SW 1271 (cell line): ENCODE measurements at regions not wholly inside any gene's neighbourhood (a gene's known extent, or its start where the extent isn't known, plus 50 kb on each side); places are given as distances from the start of the nearest gene placed in this dataset.
"Not testable (repeated sequence)": the region's sequence is repeated elsewhere in the genome, so short reads cannot be mapped to it uniquely, and the experiment has no call there.

ENCODE experiments used
- DNase-seq, 2 experiments: peaks; one replicate each; lab custom pipeline; 2025; lab: John Stamatoyannopoulos, UW

DNA sequence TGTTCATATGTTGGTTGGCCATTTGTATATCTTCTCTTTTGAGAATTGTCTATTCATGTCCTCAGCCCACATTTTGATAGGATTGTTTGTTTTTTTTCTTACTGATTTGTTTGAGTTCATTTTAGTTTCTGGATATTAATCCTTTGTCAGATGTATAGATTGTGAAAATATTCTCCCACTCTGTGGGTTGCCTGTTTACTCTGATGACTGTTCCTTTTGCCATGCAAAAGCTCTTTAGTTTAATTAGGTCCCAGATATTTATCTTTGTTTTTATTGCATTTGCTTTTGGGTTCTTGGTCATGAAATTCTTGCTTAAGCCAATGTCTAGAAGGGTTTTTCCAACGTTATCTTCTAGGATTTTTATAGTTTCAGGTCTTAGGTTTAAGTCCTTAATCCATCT, 740.7 kb upstream of the FAT3 start:
- DNase-seq = not testable (repeated sequence)

DNA sequence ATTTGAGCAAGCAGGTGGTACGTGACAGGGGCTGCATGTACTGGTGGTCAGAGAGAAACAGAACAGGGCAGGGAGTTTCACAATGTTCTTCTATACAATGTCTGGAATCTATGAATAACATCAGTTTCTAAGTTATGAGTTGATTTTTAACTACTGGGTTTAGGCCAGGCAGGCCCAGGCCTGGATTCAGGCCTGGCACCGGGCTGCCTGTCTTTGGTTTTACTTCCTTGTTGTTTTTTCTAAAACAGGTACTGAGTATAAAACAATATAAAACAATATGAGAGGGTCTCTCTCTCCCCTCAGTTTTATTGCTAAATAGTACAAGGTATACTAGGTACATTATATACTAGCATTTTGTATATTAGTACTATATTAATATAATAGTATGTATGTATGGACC, 742.7 kb upstream of the FAT3 start:
- not testable (repeated sequence) for DNase-seq

DNA sequence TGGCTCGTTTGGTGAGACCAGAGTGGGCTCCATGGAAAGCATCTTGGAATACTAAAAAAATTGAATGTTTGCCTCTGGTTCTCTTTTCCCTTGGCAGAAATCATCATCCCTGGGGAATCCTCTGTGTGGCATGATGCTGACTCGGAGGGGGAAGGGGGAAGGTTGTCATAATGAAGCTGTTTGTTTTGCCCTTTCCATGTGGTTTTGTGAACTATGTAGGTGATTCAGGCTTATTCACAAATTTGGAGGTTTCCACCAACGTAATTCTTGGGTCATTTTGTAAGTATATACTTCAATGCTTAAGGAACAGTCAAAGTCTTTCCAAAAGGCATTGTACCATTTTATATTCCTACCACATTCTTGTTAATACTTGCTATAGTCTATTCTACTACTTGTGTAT, 754.0 kb upstream of the FAT3 start:
- no peak for DNase-seq

DNA sequence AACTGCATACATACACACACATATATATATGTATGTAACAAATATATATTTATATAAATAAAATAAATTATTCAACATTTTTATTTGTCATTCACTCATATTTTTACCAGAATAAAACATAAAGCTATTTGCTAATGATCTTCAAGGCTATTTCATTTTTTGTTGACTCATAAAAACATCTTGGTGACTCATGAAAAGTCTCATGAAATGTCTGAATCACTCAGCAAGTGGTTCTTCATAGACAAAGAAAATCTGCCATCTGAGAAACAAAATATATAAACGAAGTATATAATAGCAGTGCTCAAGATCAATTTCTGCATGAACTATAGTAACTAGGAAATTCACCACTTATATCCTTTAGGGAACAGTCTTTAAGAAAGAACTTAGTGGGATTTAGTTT, 764.8 kb upstream of the FAT3 start:
- no peak for DNase-seq

- no peak for DNase-seq
Measured at GRCh38 chr11:91446267-91446666, 778.4 kb upstream of the FAT3 start.

GRCh38 chr11:91435694-91436395, 788.8 kb upstream of the FAT3 start:
- DNase-seq = no peak

DNA sequence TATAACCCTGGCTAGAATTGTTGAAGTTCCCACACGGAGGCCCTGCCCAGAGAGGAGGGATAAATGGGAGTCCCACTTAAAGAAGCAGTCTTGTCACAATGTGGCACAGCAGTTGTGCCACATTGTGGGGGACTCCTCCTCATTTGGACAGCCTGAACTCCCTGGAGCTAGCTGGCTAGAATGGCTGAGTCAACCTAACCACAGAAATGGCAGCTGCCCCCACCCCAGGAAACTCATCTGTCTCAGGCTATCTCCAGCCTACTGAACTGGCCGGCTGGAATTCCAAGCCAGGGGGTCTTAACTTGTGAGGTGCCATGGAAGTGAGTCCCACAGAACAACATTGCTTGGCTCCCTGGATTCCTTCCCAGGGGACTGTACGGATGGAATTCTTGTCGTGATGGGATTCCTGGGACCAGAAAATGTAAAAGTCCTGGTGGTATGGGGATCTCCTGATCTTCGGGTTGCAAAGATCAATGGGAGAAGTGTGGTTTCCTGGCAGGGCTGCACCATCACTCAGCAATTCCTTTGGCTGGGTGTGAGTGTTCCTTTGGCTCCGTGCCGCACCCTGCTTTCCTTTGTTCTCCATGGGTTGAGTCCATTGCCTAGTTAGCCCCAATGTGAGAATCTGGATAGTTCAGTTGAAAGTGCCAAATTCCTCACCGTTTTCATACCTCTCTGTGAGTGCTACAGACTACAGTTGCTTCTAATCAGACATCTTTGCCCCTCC, 791.2 kb upstream of the FAT3 start:
- DNase-seq = no peak

- DNase-seq = no peak
Measured at GRCh38 chr11:91421641-91422040, 803.0 kb upstream of the FAT3 start.

- no peak for DNase-seq
Measured at GRCh38 chr11:91407842-91408241, 816.8 kb upstream of the FAT3 start.

- no peak for DNase-seq
Measured at GRCh38 chr11:91406009-91406408, 818.6 kb upstream of the FAT3 start.

- DNase-seq = no peak
Measured at GRCh38 chr11:91404344-91404743, 820.3 kb upstream of the FAT3 start.

GRCh38 chr11:91397134-91397468, 827.5 kb upstream of the FAT3 start:
- DNase-seq = no peak

DNA sequence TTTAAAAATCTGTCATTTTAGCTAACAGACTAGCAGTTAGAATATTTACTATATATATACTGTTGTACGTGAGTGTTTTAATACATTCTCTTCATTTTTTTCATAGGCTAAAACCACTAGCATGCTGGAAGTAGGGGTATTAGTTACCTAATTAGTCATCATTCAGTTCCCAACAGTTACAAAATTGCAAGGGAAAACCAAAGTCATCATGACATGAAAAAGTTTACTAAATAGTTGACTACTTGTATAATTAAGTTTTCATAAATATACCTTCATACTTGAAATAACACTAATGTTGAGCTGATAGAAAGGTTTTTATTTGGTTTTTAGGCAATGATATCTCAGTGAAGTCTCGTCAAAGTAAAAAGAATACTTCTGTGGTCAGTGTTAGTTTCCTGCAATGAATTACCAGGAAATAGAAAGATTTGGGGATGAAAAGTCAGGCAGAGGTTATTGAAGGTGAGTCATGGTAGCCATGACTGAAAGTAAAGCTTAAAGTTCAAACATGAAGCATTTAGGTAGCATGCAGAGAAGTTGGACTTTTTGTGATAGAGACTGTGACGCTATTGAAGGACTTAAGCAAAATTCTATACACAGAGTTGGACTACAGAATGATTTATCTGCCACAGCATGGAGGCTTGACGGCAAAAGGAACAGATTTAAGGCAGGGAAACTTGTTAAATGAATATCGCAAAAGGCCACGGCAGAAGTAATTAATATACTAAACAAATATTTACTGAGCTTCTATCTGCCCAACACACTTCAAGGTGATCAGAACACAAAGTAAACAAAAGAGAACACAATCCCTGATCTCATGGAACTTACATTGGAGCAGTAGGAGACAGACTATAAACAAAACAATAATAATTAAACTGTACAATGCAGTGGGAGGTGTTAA, 828.1 kb upstream of the FAT3 start:
- DNase-seq = no peak

- no peak for DNase-seq
Measured at GRCh38 chr11:91394727-91395414, 829.7 kb upstream of the FAT3 start.

DNA sequence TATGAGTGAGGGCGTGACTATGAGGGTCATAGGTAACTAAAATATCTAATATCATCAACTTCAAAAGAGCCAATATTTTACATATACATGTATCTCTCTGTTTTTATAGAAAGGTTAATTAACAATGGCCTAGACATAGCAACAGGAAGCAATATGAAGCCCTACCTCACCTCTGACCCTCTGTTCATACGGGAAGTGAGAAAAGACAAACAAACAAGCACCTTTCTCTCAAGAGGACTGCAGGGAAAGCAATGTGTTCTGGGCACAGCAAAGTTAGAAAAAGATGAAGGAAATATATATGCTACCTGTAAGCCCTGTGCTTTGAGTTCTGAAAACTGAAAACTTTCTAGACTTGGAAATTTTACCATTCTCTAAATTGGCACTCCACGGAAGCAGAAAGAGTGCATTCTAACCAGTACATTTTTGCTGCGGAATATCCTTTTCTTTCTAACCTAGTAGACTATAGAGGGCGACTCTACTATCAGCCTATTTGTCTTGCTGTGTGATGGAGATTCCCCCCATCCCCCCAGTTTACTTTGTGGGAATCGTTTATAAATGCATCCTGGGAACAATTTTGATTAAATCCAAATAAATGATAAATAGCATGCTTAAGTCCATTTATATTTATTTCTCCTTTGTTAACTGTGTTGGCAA, 830.4 kb upstream of the FAT3 start:
- DNase-seq = no peak

DNA sequence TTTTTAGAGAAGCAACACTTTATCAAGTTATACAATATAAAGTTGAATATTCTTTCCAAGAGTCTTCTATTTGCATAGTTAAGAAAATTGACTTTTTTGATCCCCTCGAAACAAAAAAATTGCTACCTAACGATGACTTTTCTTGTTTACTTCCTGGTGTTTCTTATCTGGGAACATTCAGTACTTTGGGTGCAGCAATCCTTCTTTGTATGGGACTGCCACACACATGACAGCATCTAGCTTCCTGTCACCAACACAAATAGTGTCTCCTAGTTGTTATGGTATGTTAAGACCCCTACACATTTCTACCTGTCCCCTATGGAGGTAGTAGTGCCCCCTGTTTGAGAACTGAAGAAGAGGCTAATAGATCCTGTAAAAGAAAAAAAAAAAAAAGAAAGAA, 841.7 kb upstream of the FAT3 start:
- no peak for DNase-seq

DNA sequence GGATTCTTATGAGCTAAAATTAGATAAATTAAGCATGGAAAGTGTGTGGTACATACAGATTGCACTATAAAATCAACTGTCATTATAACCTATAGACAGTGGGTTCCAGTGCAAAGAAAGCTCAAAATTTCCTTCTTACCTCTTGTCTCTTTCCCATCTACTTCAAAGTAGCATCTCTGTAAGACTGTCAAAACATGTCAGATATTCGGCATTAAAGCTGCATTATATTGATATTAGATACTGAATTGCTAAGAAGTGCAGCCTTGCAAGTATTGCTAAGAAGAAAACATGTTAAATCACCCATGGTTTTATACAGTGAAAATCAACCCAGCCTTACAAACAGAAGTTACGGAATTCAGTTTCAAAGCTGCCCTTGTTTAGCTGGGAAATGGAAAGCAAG, 849.8 kb upstream of the FAT3 start:
- DNase-seq = no peak

GRCh38 chr11:91373497-91373896, 851.1 kb upstream of the FAT3 start:
- no peak for DNase-seq

- DNase-seq = no peak
Measured at GRCh38 chr11:91366816-91367215, 857.8 kb upstream of the FAT3 start.

DNA sequence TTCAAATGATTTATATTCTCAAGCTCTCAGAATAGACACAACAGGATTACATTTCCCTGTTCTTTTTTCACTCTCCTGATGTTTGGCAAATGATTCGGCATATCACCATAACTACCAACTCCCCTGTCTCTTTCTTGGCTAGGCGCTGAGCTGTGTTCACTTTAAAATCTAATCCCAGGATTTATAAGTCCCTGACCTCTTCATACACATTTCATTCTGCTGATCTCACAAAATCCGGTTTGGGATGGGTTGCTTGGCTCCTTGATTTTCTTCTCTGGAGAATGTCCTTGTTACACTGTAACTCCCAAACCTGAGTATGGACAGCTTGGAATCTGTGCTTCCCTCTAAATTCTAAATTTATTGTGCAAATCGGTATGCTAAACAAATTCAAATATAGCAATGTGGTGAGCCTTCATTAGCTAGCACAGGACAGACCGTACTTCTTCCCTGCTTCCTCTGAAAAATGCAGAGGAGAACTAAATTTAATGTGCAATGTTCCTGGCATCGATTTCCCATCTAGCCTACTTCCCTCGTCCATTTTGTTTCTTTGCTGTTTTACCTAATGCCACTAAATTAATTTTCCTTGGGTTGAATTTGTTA, 858.5 kb upstream of the FAT3 start:
- no peak for DNase-seq

DNA sequence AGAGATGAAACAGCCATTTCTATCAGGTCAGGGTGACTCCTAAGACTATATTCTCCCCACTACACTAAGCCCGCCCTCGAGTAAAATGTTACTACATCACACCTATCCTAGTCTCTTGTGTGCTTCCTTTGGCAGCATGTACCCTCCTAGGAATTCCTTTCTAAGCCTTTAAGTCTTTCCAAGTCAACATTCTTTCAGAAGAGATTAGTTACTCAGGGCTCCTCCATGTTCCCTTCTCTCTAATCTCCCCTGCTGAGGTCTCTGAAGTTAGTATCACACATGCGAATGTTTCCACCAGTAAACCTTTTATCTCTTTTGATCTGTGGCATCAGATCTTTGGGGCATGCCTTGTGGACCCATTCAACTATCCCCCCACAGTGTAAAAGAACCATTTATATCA, 873.7 kb upstream of the FAT3 start:
- no peak for DNase-seq
